Body of pancreas (tissue), 4 donors: ENCODE measurements at regions not wholly inside any gene's neighbourhood (a gene's known extent, or its start where the extent isn't known, plus 50 kb on each side); places are given as distances from the start of the nearest gene placed in this dataset.

Source experiments
- POLR2A ChIP-seq, 3 donors: fragments of 450-650 bp; IDR thresholded peaks; one replicate each; pipeline ENCODE4 v1.6.1; 2016; ENCODE audit warnings: antibody characterized with exemption in 3 of 3, mild to moderate bottlenecking in 2 of 3
- TF ChIP-seq, protein P1 (sequence below), 7 experiments: fragments of 450-650 bp in 4 of 7; fragments of 200-600 bp in 3 of 7; sonication (generic) in 3 of 7; IDR thresholded peaks; one replicate each; pipeline ENCODE4 v1.5.1; 2016 to 2019; ENCODE audit warnings: antibody characterized with exemption in 7 of 7

- TF ChIP-seq, protein P1, sequence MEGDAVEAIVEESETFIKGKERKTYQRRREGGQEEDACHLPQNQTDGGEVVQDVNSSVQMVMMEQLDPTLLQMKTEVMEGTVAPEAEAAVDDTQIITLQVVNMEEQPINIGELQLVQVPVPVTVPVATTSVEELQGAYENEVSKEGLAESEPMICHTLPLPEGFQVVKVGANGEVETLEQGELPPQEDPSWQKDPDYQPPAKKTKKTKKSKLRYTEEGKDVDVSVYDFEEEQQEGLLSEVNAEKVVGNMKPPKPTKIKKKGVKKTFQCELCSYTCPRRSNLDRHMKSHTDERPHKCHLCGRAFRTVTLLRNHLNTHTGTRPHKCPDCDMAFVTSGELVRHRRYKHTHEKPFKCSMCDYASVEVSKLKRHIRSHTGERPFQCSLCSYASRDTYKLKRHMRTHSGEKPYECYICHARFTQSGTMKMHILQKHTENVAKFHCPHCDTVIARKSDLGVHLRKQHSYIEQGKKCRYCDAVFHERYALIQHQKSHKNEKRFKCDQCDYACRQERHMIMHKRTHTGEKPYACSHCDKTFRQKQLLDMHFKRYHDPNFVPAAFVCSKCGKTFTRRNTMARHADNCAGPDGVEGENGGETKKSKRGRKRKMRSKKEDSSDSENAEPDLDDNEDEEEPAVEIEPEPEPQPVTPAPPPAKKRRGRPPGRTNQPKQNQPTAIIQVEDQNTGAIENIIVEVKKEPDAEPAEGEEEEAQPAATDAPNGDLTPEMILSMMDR (IDR thresholded peaks at IDR 0.05), result no peak
- no peak for TF ChIP-seq POLR2A (IDR thresholded peaks at IDR 0.05)
These were observed 133.5 kb upstream of the IL12B start for GRCh38 chr5:159463590-159464321.
